ENCODE measurements at regions not wholly inside any gene's neighbourhood (a gene's known extent, or its start where the extent isn't known, plus 50 kb on each side); places are given as distances from the start of the nearest gene placed in this dataset.

DNA sequence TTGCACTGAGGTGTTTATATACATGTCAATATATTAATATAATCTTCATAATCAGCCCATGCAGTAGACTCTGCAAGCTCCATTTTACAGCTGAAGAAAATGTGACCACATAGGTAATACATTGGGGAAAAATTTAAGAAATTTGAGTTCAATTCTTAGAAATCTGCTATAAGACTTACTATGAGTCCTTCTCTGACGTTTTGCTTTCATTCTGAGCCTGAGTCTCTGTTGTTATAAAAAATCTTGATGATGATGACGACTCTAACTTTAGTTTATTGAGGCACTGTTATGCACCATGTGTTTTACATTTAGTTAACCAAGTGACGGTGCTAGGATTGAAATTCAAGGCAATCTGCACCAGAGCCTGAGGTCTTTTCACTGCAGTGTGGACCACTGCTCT is 370.3 kb upstream of the PPP1R2C start (continued):
- TF ChIP-seq, protein P1, sequence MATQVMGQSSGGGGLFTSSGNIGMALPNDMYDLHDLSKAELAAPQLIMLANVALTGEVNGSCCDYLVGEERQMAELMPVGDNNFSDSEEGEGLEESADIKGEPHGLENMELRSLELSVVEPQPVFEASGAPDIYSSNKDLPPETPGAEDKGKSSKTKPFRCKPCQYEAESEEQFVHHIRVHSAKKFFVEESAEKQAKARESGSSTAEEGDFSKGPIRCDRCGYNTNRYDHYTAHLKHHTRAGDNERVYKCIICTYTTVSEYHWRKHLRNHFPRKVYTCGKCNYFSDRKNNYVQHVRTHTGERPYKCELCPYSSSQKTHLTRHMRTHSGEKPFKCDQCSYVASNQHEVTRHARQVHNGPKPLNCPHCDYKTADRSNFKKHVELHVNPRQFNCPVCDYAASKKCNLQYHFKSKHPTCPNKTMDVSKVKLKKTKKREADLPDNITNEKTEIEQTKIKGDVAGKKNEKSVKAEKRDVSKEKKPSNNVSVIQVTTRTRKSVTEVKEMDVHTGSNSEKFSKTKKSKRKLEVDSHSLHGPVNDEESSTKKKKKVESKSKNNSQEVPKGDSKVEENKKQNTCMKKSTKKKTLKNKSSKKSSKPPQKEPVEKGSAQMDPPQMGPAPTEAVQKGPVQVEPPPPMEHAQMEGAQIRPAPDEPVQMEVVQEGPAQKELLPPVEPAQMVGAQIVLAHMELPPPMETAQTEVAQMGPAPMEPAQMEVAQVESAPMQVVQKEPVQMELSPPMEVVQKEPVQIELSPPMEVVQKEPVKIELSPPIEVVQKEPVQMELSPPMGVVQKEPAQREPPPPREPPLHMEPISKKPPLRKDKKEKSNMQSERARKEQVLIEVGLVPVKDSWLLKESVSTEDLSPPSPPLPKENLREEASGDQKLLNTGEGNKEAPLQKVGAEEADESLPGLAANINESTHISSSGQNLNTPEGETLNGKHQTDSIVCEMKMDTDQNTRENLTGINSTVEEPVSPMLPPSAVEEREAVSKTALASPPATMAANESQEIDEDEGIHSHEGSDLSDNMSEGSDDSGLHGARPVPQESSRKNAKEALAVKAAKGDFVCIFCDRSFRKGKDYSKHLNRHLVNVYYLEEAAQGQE (IDR thresholded peaks at IDR 0.05; ENCODE audit: unreplicated experiment), result no peak
- TF ChIP-seq ZNF331 (CRISPR knock-in tag; IDR thresholded peaks at IDR 0.05; ENCODE audit: low read depth) (no peak), ZNF114 (CRISPR knock-in tag; IDR thresholded peaks at IDR 0.05) (no peak)

DNA sequence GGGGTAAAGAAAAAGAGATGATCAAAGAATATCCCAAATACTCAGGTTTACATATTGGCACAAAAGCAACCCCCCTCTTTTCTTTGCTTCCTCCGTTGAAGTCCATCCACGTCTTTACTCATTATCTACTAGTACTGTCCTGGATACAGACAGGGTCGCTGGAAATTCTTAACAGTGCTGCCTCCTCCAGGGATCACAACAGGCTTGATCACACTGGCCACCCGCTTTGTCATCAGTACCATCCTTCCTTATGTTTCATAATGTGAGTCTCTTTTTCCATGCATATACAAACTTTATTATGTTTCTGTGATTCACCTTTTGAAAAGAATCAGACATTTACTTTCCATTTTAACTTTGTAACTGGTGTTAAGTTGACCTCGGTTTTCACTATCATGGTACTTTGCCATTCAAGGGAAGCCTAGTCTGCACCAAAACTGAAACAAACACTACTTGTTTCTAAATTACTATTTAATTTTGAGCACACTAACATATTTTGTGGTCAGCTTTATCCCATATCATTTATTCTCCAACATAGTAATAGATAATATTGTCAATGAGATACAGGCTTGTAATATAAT is 387.5 kb upstream of the PPP1R2C start:
- H3K4me1 Mint-ChIP-seq, result peaks cover 5% of the 10 kb centered on the region; the same call in 1 of the 3 replicates
- Histone ChIP-seq H3K27me3 (ENCODE audit: insufficient read depth) (no peaks in the 10 kb centered on the region), H3K27ac (ENCODE audit: low read depth) (no peak overlapping the region), H3F3A (replicated peaks; ENCODE audit: low read depth) (no peaks in the 10 kb centered on the region), H3K4me3 (no peak overlapping the region), H3K4me1 (ENCODE audit: insufficient read depth) (no peaks in the 10 kb centered on the region), H3K4me2 (no peak overlapping the region), H3K79me2 (replicated peaks; ENCODE audit: insufficient read depth) (no peaks in the 10 kb centered on the region), H4K20me1 (replicated peaks; ENCODE audit: insufficient read depth) (no peaks in the 10 kb centered on the region), H2AFZ (no peak overlapping the region), H3K36me3 (ENCODE audit: insufficient read depth) (no peaks in the 10 kb centered on the region), H3K9me2 (ENCODE audit: insufficient read depth) (no peaks in the 10 kb centered on the region)
- H3K9me3 Mint-ChIP-seq, result 0 out of 3 replicates have a peak, but pooled peaks cover 3% of the 10 kb centered on the region
- TF ChIP-seq, protein P1 (IDR thresholded peaks at IDR 0.05; ENCODE audit: unreplicated experiment), result no peak
- TF ChIP-seq POLR2AphosphoS5 (IDR thresholded peaks at IDR 0.05; ENCODE audit: low read depth), result no peak
- no peak for TF ChIP-seq JUNB (IDR thresholded peaks at IDR 0.05; ENCODE audit: unreplicated experiment)
- no peak for TF ChIP-seq NANOG (IDR thresholded peaks at IDR 0.05; ENCODE audit: borderline replicate concordance)
- TF ChIP-seq, protein P2, sequence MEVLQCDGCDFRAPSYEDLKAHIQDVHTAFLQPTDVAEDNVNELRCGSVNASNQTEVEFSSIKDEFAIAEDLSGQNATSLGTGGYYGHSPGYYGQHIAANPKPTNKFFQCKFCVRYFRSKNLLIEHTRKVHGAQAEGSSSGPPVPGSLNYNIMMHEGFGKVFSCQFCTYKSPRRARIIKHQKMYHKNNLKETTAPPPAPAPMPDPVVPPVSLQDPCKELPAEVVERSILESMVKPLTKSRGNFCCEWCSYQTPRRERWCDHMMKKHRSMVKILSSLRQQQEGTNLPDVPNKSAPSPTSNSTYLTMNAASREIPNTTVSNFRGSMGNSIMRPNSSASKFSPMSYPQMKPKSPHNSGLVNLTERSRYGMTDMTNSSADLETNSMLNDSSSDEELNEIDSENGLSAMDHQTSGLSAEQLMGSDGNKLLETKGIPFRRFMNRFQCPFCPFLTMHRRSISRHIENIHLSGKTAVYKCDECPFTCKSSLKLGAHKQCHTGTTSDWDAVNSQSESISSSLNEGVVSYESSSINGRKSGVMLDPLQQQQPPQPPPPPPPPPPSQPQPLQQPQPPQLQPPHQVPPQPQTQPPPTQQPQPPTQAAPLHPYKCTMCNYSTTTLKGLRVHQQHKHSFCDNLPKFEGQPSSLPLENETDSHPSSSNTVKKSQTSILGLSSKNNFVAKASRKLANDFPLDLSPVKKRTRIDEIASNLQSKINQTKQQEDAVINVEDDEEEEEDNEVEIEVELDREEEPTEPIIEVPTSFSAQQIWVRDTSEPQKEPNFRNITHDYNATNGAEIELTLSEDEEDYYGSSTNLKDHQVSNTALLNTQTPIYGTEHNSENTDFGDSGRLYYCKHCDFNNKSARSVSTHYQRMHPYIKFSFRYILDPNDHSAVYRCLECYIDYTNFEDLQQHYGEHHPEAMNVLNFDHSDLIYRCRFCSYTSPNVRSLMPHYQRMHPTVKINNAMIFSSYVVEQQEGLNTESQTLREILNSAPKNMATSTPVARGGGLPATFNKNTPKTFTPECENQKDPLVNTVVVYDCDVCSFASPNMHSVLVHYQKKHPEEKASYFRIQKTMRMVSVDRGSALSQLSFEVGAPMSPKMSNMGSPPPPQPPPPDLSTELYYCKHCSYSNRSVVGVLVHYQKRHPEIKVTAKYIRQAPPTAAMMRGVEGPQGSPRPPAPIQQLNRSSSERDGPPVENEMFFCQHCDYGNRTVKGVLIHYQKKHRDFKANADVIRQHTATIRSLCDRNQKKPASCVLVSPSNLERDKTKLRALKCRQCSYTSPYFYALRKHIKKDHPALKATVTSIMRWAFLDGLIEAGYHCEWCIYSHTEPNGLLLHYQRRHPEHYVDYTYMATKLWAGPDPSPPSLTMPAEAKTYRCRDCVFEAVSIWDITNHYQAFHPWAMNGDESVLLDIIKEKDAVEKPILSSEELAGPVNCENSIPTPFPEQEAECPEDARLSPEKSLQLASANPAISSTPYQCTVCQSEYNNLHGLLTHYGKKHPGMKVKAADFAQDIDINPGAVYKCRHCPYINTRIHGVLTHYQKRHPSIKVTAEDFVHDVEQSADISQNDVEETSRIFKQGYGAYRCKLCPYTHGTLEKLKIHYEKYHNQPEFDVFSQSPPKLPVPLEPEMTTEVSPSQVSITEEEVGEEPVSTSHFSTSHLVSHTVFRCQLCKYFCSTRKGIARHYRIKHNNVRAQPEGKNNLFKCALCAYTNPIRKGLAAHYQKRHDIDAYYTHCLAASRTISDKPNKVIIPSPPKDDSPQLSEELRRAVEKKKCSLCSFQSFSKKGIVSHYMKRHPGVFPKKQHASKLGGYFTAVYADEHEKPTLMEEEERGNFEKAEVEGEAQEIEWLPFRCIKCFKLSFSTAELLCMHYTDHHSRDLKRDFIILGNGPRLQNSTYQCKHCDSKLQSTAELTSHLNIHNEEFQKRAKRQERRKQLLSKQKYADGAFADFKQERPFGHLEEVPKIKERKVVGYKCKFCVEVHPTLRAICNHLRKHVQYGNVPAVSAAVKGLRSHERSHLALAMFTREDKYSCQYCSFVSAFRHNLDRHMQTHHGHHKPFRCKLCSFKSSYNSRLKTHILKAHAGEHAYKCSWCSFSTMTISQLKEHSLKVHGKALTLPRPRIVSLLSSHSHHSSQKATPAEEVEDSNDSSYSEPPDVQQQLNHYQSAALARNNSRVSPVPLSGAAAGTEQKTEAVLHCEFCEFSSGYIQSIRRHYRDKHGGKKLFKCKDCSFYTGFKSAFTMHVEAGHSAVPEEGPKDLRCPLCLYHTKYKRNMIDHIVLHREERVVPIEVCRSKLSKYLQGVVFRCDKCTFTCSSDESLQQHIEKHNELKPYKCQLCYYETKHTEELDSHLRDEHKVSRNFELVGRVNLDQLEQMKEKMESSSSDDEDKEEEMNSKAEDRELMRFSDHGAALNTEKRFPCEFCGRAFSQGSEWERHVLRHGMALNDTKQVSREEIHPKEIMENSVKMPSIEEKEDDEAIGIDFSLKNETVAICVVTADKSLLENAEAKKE (CRISPR knock-in tag; IDR thresholded peaks at IDR 0.05), result no peak
- TF ChIP-seq, protein P3, sequence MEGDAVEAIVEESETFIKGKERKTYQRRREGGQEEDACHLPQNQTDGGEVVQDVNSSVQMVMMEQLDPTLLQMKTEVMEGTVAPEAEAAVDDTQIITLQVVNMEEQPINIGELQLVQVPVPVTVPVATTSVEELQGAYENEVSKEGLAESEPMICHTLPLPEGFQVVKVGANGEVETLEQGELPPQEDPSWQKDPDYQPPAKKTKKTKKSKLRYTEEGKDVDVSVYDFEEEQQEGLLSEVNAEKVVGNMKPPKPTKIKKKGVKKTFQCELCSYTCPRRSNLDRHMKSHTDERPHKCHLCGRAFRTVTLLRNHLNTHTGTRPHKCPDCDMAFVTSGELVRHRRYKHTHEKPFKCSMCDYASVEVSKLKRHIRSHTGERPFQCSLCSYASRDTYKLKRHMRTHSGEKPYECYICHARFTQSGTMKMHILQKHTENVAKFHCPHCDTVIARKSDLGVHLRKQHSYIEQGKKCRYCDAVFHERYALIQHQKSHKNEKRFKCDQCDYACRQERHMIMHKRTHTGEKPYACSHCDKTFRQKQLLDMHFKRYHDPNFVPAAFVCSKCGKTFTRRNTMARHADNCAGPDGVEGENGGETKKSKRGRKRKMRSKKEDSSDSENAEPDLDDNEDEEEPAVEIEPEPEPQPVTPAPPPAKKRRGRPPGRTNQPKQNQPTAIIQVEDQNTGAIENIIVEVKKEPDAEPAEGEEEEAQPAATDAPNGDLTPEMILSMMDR (conservative IDR thresholded peaks at IDR 0.05; ENCODE audit: low read depth in 2 of 2), result no peak
- TF ChIP-seq ZNF331 (CRISPR knock-in tag; IDR thresholded peaks at IDR 0.05; ENCODE audit: low read depth), result no peak
- TF ChIP-seq CREB1 (CRISPR knock-in tag; IDR thresholded peaks at IDR 0.05; ENCODE audit: low read depth), result no peak
- H3K36me3 Mint-ChIP-seq (ENCODE audit: low read depth), result no peaks in the 10 kb centered on the region; the same call in 1 of the 3 replicates
- H3K4me3 Mint-ChIP-seq, result no peak overlapping the region
- no peaks in the 10 kb centered on the region for H3K27me3 Mint-ChIP-seq (ENCODE audit: insufficient read depth, low read depth, poor library complexity)
- ATAC-seq (no peak), DNase-seq (ENCODE audit: low spot score) (no peak)
- H3K27ac Mint-ChIP-seq, result 0 out of 2 replicates have a peak overlapping the region, but pooled peaks have one; percentile 30

Data from GM23338 (cell line).